K562 (cell line): ENCODE measurements at regions not wholly inside any gene's neighbourhood (a gene's known extent, or its start where the extent isn't known, plus 50 kb on each side); places are given as distances from the start of the nearest gene placed in this dataset.
A peak's percentile ranks its signal among the peaks of the same experiment; 100 is the strongest.

Experiments used
- ATAC-seq: fragments of 200-7000 bp; cut with Tn5 transposase; 3 replicates; pipeline ENCODE4 v1.9.1; 2020; ENCODE audit warnings: moderate library complexity
- BruUV-seq: library from RNA; stranded (reverse); fragments of 400-500 nt; replicated peaks from 2 replicates; lab custom pipeline; 2021; lab: Mats Ljungman, UMichigan
- CTCF ChIA-PET: fragments of 300-600 bp; formaldehyde crosslinking; extraction: SDS; loops from one replicate; lab custom pipeline; 2021; ENCODE audit warnings: low intra/inter-chr PET ratio; lab: Yijun Ruan, JAX
- POLR2A ChIA-PET: fragments of 300-600, 350-650 bp; sonication (Branson Sonifier 250); formaldehyde crosslinking; extraction: SDS; loops from one replicate; lab custom pipeline; 2021; ENCODE audit warnings: antibody characterized with exemption, inconsistent platforms; lab: Yijun Ruan, JAX
- DNase-seq, 4 experiments: peaks; one replicate each; pipeline versions ENCODE4 v3.0.0 to v3.0.0-alpha.2; 2011 to 2018; ENCODE audit warnings: low spot score in 3 of 4, mixed read lengths in 3 of 4; ENCODE audit errors: extremely low read depth in 1 of 4
- FAIRE-seq: peaks from 2 replicates; lab custom pipeline; 2011; peaks lifted over from hg19 to GRCh38; lab: Jason Lieb, UNC
- H2AFZ ChIP-seq: 2 replicates; pipeline ENCODE4 v1.6.0; 2011; ENCODE audit warnings: low read depth, low read length, control low read depth, inconsistent platforms
- H3K27ac ChIP-seq: fragments of 200-600 bp; 3 replicates; pipeline ENCODE4 v1.8.0; 2011; ENCODE audit warnings: low read depth, mild to moderate bottlenecking, control low read depth, inconsistent platforms, low read length, moderate library complexity, mixed read lengths; ENCODE audit errors: extremely low read depth
- H3K27me3 ChIP-seq, 2 experiments: fragments of 300-600 bp in 1 of 2; 2 replicates in 1 of 2; 3 replicates in 1 of 2; pipeline versions ENCODE4 v1.6.0 to v1.8.0; 2011; ENCODE audit warnings: inconsistent platforms in 2 of 2, low read length in 2 of 2, mild to moderate bottlenecking in 1 of 2, mixed read lengths in 1 of 2, moderate library complexity in 1 of 2; ENCODE audit not compliant: control insufficient read depth in 2 of 2, insufficient read depth in 2 of 2
- H3K36me3 ChIP-seq: fragments of 300-600 bp; 3 replicates; pipeline ENCODE4 v1.8.0; 2011; ENCODE audit warnings: mild to moderate bottlenecking, low read length, inconsistent platforms; ENCODE audit not compliant: control insufficient read depth, insufficient read depth
- H3K4me1 ChIP-seq, 2 experiments: fragments of 200-600 bp in 1 of 2; replicated peaks in 1 of 2; 2 replicates in 1 of 2; 3 replicates in 1 of 2; pipeline versions ENCODE4 v1.5.1 to v1.8.0; 2011; ENCODE audit warnings: inconsistent platforms in 2 of 2, low read length in 2 of 2, mild to moderate bottlenecking in 1 of 2, mixed read lengths in 1 of 2, moderate library complexity in 1 of 2; ENCODE audit not compliant: control insufficient read depth in 2 of 2, insufficient read depth in 2 of 2
- H3K4me2 ChIP-seq: 2 replicates; pipeline ENCODE4 v1.6.1; 2011; ENCODE audit warnings: low read length, control low read depth, inconsistent platforms, mixed read lengths; ENCODE audit not compliant: insufficient read depth
- H3K4me3 ChIP-seq: fragments of 200-600 bp; sonication (generic), shearing (Covaris generic); 2 replicates; pipeline ENCODE4 v1.5.1; 2016; ENCODE audit warnings: control low read depth, inconsistent platforms
- H3K79me2 ChIP-seq: fragments of 200-600 bp; 3 replicates; pipeline ENCODE4 v1.8.0; 2011; ENCODE audit warnings: low read length, inconsistent platforms; ENCODE audit not compliant: control insufficient read depth, insufficient read depth
- H3K9ac ChIP-seq, 2 experiments: 2 replicates each; pipeline versions ENCODE4 v1.6.0 to v1.6.1; 2011; ENCODE audit warnings: low read depth in 2 of 2, low read length in 2 of 2, control low read depth in 1 of 2, inconsistent platforms in 1 of 2, mild to moderate bottlenecking in 1 of 2, mixed read lengths in 1 of 2; ENCODE audit not compliant: insufficient read depth in 1 of 2
- H3K9me1 ChIP-seq: one replicate; pipeline ENCODE4 v1.6.0; 2011; ENCODE audit warnings: inconsistent platforms, mild to moderate bottlenecking, low read length, moderate library complexity; ENCODE audit not compliant: control insufficient read depth, insufficient read depth
- H3K9me3 ChIP-seq: replicated peaks from 2 replicates; pipeline ENCODE4 v1.5.1; 2011; ENCODE audit warnings: low read depth, low read length, inconsistent platforms; ENCODE audit not compliant: control insufficient read depth, insufficient read depth
- H4K20me1 ChIP-seq: replicated peaks from 2 replicates; pipeline ENCODE4 v1.6.1; 2011; ENCODE audit warnings: low read length, inconsistent platforms, mixed read lengths; ENCODE audit not compliant: control insufficient read depth, insufficient read depth
- C11orf30 ChIP-seq: fragments of 450-650 bp; IDR thresholded peaks from 2 replicates; pipeline ENCODE4 v1.6.1; 2016; ENCODE audit warnings: low read depth, mild to moderate bottlenecking
- MAFG ChIP-seq: fragments of 450-650 bp; conservative IDR thresholded peaks from 2 replicates; pipeline ENCODE4 v1.6.1; 2016; ENCODE audit warnings: missing genetic modification characterization, missing compliant biosample characterization
- MAFK ChIP-seq: IDR thresholded peaks from 2 replicates; pipeline ENCODE4 v1.6.1; 2011; ENCODE audit warnings: low read length, improper control_type of control experiment
- NFXL1 ChIP-seq: fragments of 450-650 bp; formaldehyde crosslinking; IDR thresholded peaks from 2 replicates; pipeline ENCODE4 v1.4.0; 2021; ENCODE audit warnings: mild to moderate bottlenecking
- RUNX1 ChIP-seq: sonication (generic); IDR thresholded peaks from 2 replicates; pipeline ENCODE4 v1.6.1; 2016; ENCODE audit warnings: antibody characterized with exemption, low read depth
- SAP30 ChIP-seq: fragments of 200-600 bp; sonication (generic); IDR thresholded peaks from 2 replicates; pipeline ENCODE4 v1.6.1; 2012; ENCODE audit warnings: borderline replicate concordance, low read depth, mild to moderate bottlenecking, moderate library complexity, low read length, control low read depth, inconsistent platforms; ENCODE audit not compliant: insufficient read depth, poor library complexity, severe bottlenecking
- ZC3H4 ChIP-seq: sonication (generic); formaldehyde crosslinking; IDR thresholded peaks from 2 replicates; pipeline ENCODE4 v1.9.0; 2021; ENCODE audit warnings: missing genetic modification reagents, borderline replicate concordance
- ZNF316 ChIP-seq: fragments of 450-650 bp; IDR thresholded peaks from 2 replicates; pipeline ENCODE4 v1.6.1; 2016
- ZNF589 ChIP-seq: fragments of 200-800 bp; sonication (Bioruptor generic); IDR thresholded peaks from 2 replicates; pipeline ENCODE4 v1.6.1; 2016; ENCODE audit warnings: low read depth, missing genetic modification characterization, missing compliant biosample characterization
- WGBS: fragments of 100-300 bp; shearing (Covaris generic); methylation state at CpG from one replicate; pipeline ENCODE4 v1.1.6; 2016; ENCODE audit warnings: low coverage, mixed read lengths; ENCODE audit not compliant: insufficient coverage; ENCODE audit errors: missing lambda C conversion rate; 5-methylcytosine and 5-hydroxymethylcytosine counted together
- in situ Hi-C: fragments of 300-500 bp; cut with MboI; formaldehyde crosslinking; loops from 4 replicates; pipeline ENCODE4 v1.15.0; 2018; ENCODE audit warnings: inconsistent platforms, mixed read lengths
- intact Hi-C: fragments of 100-400 bp; cut with micrococcal nuclease; formaldehyde crosslinking; loops from 2 replicates; pipeline ENCODE4 v1.14.2; 2022
- TF ChIP-seq, protein P1 (sequence below): sonication (generic); formaldehyde crosslinking; IDR thresholded peaks from 2 replicates; pipeline ENCODE4 v1.8.1; 2023; ENCODE audit warnings: mild to moderate bottlenecking, missing genetic modification reagents
- TF ChIP-seq, protein P2 (sequence below): fragments of 150-350 bp; IDR thresholded peaks from 2 replicates; pipeline ENCODE4 v1.6.1; 2014; ENCODE audit warnings: low read depth, mild to moderate bottlenecking, low read length, borderline replicate concordance

DNA sequence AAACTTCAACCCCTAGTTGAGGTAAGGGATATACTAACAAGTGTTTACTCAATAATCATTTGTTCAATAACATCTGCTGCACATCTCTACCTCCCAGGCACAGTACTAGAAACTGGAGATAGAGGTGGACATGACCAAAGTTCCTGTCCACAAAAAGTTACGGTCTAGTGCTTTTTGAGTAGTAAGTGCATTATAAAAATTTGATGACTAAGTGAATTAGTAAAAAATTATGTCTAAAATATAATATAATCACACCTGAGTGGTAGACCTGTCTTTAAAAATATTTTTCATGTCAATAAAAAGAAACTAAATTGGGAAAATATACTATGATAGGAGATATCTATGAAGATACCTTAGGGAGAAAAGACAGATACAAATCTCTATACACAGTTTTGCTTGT, 121.5 kb upstream of the FHIT start:
- Histone ChIP-seq H3K9me1 (no peaks in the 10 kb centered on the region), H3K4me3 (no peak overlapping the region), H2AFZ (no peak overlapping the region), H3K36me3 (no peaks in the 10 kb centered on the region), H3K9me3 (no peaks in the 10 kb centered on the region), H3K79me2 (no peaks in the 10 kb centered on the region), H3K9ac (no peak overlapping the region), H3K27me3 (no peaks in the 10 kb centered on the region), H3K4me2 (no peak overlapping the region), H4K20me1 (no peaks in the 10 kb centered on the region), H3K4me1 (no peaks in the 10 kb centered on the region), H3K27ac (no peak overlapping the region)
- TF ChIP-seq, protein P1, sequence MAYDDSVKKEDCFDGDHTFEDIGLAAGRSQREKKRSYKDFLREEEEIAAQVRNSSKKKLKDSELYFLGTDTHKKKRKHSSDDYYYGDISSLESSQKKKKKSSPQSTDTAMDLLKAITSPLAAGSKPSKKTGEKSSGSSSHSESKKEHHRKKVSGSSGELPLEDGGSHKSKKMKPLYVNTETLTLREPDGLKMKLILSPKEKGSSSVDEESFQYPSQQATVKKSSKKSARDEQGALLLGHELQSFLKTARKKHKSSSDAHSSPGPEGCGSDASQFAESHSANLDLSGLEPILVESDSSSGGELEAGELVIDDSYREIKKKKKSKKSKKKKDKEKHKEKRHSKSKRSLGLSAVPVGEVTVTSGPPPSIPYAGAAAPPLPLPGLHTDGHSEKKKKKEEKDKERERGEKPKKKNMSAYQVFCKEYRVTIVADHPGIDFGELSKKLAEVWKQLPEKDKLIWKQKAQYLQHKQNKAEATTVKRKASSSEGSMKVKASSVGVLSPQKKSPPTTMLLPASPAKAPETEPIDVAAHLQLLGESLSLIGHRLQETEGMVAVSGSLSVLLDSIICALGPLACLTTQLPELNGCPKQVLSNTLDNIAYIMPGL, result no peak
- TF ChIP-seq NFXL1, result no peak
- TF ChIP-seq ZC3H4, result no peak
- no peak for TF ChIP-seq RUNX1
- TF ChIP-seq MAFK, result peak; percentile 10; the same call in 1 of the 2 replicates
- no peak for TF ChIP-seq SAP30
- TF ChIP-seq ZNF316, result peak; percentile 56
- TF ChIP-seq ZNF589 (CRISPR knock-in tag), result no peak
- 0 out of 2 replicates have a peak, but pooled peaks have one; percentile 21 for TF ChIP-seq C11orf30
- TF ChIP-seq MAFG, result peak; percentile 16; the same call in 1 of the 2 replicates
- TF ChIP-seq, protein P2, sequence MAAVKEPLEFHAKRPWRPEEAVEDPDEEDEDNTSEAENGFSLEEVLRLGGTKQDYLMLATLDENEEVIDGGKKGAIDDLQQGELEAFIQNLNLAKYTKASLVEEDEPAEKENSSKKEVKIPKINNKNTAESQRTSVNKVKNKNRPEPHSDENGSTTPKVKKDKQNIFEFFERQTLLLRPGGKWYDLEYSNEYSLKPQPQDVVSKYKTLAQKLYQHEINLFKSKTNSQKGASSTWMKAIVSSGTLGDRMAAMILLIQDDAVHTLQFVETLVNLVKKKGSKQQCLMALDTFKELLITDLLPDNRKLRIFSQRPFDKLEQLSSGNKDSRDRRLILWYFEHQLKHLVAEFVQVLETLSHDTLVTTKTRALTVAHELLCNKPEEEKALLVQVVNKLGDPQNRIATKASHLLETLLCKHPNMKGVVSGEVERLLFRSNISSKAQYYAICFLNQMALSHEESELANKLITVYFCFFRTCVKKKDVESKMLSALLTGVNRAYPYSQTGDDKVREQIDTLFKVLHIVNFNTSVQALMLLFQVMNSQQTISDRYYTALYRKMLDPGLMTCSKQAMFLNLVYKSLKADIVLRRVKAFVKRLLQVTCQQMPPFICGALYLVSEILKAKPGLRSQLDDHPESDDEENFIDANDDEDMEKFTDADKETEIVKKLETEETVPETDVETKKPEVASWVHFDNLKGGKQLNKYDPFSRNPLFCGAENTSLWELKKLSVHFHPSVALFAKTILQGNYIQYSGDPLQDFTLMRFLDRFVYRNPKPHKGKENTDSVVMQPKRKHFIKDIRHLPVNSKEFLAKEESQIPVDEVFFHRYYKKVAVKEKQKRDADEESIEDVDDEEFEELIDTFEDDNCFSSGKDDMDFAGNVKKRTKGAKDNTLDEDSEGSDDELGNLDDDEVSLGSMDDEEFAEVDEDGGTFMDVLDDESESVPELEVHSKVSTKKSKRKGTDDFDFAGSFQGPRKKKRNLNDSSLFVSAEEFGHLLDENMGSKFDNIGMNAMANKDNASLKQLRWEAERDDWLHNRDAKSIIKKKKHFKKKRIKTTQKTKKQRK, result no peak
- POLR2A ChIA-PET, result no interaction called here
- intact Hi-C loops, result no loop called here
- DNase-seq, result no peak
- FAIRE-seq, result no peak
- CTCF ChIA-PET, result no interaction called here
- BruUV-seq, result no TSS peak
- ATAC-seq, result no peak
- WGBS, result 0% methylated on average over 1 of the region's 1 CpG
- in situ Hi-C loops, result no loop called here
